ENCODE measurements at regions not wholly inside any gene's neighbourhood (a gene's known extent, or its start where the extent isn't known, plus 50 kb on each side); places are given as distances from the start of the nearest gene placed in this dataset.

DNA sequence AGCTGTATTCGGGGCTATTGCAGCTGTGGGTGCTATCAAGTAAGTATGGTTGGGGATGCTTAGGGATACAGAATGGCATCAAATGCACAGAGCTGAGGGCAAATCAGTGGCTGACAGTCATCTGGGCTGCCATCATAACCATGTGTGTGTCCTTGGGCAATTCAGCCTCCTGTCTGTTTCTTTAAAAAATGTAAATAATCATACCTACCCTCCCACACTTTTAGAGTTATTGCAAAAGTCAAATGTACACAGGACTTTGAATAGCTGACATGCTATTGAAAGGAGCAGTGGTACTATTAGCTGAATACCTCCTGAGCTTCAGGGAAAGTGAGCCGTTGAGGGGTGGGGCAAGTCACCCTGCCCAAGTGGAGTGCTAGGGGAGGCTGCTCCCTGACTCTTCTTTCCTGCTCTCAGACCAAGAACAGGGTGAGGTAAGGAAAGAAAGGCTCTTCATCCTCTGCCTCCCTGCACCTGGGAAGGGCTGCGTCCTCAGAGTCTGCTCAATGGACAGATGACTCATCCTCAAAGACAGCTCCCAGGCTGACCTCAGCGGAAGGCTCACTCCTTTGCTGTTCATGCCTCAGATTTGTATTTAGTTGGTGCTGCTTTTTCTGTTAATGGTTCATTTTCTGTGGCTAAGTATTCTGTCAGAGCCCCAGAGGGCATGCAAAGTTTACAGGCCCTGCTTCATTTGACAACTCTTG, 54.9 kb upstream of the BZW1 start (continued):
- TF ChIP-seq CC2D1A (CRISPR knock-in tag; IDR thresholded peaks at IDR 0.05) (0 out of 2 replicates have a peak, but pooled peaks have one; percentile 47), ZBTB38 (CRISPR knock-in tag; IDR thresholded peaks at IDR 0.05) (no peak), KDM6A (CRISPR knock-in tag; IDR thresholded peaks at IDR 0.05; ENCODE audit: low read depth) (peak; percentile 86), FOXK2 (IDR thresholded peaks at IDR 0.05) (peak; percentile 75; the same call in 1 of the 2 replicates), NFE2L2 (IDR thresholded peaks at IDR 0.05; ENCODE audit: low read length) (no peak), ZNF607 (CRISPR knock-in tag; IDR thresholded peaks at IDR 0.05; ENCODE audit: borderline replicate concordance) (peak; percentile 72; the same call in 1 of the 2 replicates), ZNF615 (CRISPR knock-in tag; IDR thresholded peaks at IDR 0.05; ENCODE audit: borderline replicate concordance) (0 out of 2 replicates have a peak, but pooled peaks have one; percentile 79), DPF2 (CRISPR knock-in tag; IDR thresholded peaks at IDR 0.05; ENCODE audit: borderline replicate concordance, low read depth) (peak; percentile 95), KDM1A (CRISPR knock-in tag; IDR thresholded peaks at IDR 0.05) (0 out of 2 replicates have a peak, but pooled peaks have one; percentile 51), PCBP2 (optimal IDR thresholded peaks at IDR 0.05; ENCODE audit: low read depth, low read length, poor library complexity, severe bottlenecking) (no peak), MEIS1 (CRISPR knock-in tag; IDR thresholded peaks at IDR 0.05; ENCODE audit: borderline replicate concordance) (peak; percentile 85; the same call in 1 of the 2 replicates), DNMT3B (CRISPR knock-in tag; conservative IDR thresholded peaks at IDR 0.05) (peak; percentile 87)
- TF ChIP-seq, protein P1, sequence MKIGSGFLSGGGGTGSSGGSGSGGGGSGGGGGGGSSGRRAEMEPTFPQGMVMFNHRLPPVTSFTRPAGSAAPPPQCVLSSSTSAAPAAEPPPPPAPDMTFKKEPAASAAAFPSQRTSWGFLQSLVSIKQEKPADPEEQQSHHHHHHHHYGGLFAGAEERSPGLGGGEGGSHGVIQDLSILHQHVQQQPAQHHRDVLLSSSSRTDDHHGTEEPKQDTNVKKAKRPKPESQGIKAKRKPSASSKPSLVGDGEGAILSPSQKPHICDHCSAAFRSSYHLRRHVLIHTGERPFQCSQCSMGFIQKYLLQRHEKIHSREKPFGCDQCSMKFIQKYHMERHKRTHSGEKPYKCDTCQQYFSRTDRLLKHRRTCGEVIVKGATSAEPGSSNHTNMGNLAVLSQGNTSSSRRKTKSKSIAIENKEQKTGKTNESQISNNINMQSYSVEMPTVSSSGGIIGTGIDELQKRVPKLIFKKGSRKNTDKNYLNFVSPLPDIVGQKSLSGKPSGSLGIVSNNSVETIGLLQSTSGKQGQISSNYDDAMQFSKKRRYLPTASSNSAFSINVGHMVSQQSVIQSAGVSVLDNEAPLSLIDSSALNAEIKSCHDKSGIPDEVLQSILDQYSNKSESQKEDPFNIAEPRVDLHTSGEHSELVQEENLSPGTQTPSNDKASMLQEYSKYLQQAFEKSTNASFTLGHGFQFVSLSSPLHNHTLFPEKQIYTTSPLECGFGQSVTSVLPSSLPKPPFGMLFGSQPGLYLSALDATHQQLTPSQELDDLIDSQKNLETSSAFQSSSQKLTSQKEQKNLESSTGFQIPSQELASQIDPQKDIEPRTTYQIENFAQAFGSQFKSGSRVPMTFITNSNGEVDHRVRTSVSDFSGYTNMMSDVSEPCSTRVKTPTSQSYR (CRISPR knock-in tag; IDR thresholded peaks at IDR 0.05; ENCODE audit: borderline replicate concordance): peak; percentile 47; the same call in 1 of the 2 replicates
- TF ChIP-seq, protein P2, sequence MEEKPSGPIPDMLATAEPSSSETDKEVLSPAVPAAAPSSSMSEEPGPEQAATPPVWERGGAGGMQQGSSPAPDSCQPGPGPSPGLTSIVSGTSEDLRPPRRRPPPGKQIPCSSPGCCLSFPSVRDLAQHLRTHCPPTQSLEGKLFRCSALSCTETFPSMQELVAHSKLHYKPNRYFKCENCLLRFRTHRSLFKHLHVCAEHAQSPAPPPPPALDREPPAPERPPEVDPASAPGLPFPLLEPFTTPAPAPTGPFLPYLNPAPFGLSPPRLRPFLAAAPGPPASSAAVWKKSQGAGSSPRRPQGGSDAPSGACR (CRISPR knock-in tag; IDR thresholded peaks at IDR 0.05): 0 out of 2 replicates have a peak, but pooled peaks have one; percentile 71
- TF ChIP-seq, protein P3, sequence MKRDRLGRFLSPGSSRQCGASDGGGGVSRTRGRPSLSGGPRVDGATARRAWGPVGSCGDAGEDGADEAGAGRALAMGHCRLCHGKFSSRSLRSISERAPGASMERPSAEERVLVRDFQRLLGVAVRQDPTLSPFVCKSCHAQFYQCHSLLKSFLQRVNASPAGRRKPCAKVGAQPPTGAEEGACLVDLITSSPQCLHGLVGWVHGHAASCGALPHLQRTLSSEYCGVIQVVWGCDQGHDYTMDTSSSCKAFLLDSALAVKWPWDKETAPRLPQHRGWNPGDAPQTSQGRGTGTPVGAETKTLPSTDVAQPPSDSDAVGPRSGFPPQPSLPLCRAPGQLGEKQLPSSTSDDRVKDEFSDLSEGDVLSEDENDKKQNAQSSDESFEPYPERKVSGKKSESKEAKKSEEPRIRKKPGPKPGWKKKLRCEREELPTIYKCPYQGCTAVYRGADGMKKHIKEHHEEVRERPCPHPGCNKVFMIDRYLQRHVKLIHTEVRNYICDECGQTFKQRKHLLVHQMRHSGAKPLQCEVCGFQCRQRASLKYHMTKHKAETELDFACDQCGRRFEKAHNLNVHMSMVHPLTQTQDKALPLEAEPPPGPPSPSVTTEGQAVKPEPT (CRISPR knock-in tag; IDR thresholded peaks at IDR 0.05; ENCODE audit: low read depth): 0 out of 2 replicates have a peak, but pooled peaks have one; percentile 69
- TF ChIP-seq, protein P4, sequence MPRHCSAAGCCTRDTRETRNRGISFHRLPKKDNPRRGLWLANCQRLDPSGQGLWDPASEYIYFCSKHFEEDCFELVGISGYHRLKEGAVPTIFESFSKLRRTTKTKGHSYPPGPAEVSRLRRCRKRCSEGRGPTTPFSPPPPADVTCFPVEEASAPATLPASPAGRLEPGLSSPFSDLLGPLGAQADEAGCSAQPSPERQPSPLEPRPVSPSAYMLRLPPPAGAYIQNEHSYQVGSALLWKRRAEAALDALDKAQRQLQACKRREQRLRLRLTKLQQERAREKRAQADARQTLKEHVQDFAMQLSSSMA (CRISPR knock-in tag; IDR thresholded peaks at IDR 0.05): no peak
- TF ChIP-seq, protein P5, sequence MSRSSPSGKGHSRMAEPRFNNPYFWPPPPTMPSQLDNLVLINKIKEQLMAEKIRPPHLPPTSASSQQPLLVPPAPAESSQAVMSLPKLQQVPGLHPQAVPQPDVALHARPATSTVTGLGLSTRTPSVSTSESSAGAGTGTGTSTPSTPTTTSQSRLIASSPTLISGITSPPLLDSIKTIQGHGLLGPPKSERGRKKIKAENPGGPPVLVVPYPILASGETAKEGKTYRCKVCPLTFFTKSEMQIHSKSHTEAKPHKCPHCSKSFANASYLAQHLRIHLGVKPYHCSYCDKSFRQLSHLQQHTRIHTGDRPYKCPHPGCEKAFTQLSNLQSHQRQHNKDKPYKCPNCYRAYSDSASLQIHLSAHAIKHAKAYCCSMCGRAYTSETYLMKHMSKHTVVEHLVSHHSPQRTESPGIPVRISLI (CRISPR knock-in tag; IDR thresholded peaks at IDR 0.05; ENCODE audit: borderline replicate concordance): peak; percentile 23; the same call in 1 of the 2 replicates

Measured in HepG2 (cell line).